Left ventricle myocardium inferior (tissue), 1 donor: ENCODE measurements at regions not wholly inside any gene's neighbourhood (a gene's known extent, or its start where the extent isn't known, plus 50 kb on each side); places are given as distances from the start of the nearest gene placed in this dataset.

Experiments used
- DNase-seq: peaks from one replicate; pipeline ENCODE4 v3.0.0-alpha.2; 2020
- H3K27ac ChIP-seq: fragments of 200-600 bp; replicated peaks from 2 replicates; pipeline ENCODE4 v1.8.0; 2021
- H3K27me3 ChIP-seq: fragments of 200-600 bp; 2 replicates; pipeline ENCODE4 v1.8.0; 2021; ENCODE audit warnings: low read depth
- H3K36me3 ChIP-seq: fragments of 200-600 bp; 2 replicates; pipeline ENCODE4 v1.8.0; 2021
- H3K4me1 ChIP-seq: fragments of 200-600 bp; 2 replicates; pipeline ENCODE4 v1.8.0; 2021
- H3K4me3 ChIP-seq: fragments of 200-600 bp; 2 replicates; pipeline ENCODE4 v1.8.0; 2021; ENCODE audit warnings: mild to moderate bottlenecking, moderate library complexity
- H3K9me3 ChIP-seq: fragments of 200-600 bp; replicated peaks from 2 replicates; pipeline ENCODE4 v1.8.0; 2021
- CTCF ChIP-seq: fragments of 200-600 bp; IDR thresholded peaks from 2 replicates; pipeline ENCODE4 v1.8.0; 2021; ENCODE audit warnings: antibody characterized with exemption, mild to moderate bottlenecking, borderline replicate concordance
- intact Hi-C: fragments of 100-400 bp; cut with micrococcal nuclease; formaldehyde crosslinking; loops from one replicate; pipeline ENCODE4 v1.11.0; 2022
- donor health status: DM: no; HTN: yes; CAD: no; lungs with severe emphysema.

GRCh38 chr10:130786365-130786966, 525.1 kb downstream of the TCERG1L start:
- no peak for DNase-seq
- intact Hi-C loops, result no loop called here
- no peaks in the 10 kb centered on the region for H3K9me3 ChIP-seq
- no peak overlapping the region for H3K27ac ChIP-seq
- H3K36me3 ChIP-seq, result no peaks in the 10 kb centered on the region
- H3K27me3 ChIP-seq, result peaks cover 53% of the 10 kb centered on the region
- no peak for TF ChIP-seq CTCF
- no peak overlapping the region for H3K4me3 ChIP-seq
- no peaks in the 10 kb centered on the region for H3K4me1 ChIP-seq

- Histone ChIP-seq H3K4me3 (no peak overlapping the region), H3K27ac (no peak overlapping the region), H3K27me3 (peaks cover 53% of the 10 kb centered on the region), H3K9me3 (no peaks in the 10 kb centered on the region), H3K36me3 (no peaks in the 10 kb centered on the region), H3K4me1 (no peaks in the 10 kb centered on the region)
- DNase-seq, result no peak
- TF ChIP-seq CTCF, result no peak
- intact Hi-C loops, result no loop called here
Observed at GRCh38 chr10:130787243-130787642, 524.3 kb downstream of the TCERG1L start.

- intact Hi-C loops, result no loop called here
Observed at GRCh38 chr10:130787821-130788220, 523.7 kb downstream of the TCERG1L start.

GRCh38 chr10:130790339-130790738, 521.2 kb downstream of the TCERG1L start:
- no peaks in the 10 kb centered on the region for H3K4me1 ChIP-seq
- H3K4me3 ChIP-seq, result no peak overlapping the region
- H3K36me3 ChIP-seq, result no peaks in the 10 kb centered on the region
- no peak overlapping the region for H3K27ac ChIP-seq
- peaks cover 55% of the 10 kb centered on the region for H3K27me3 ChIP-seq
- no peak for DNase-seq
- intact Hi-C loops, result no loop called here
- no peak for TF ChIP-seq CTCF
- no peaks in the 10 kb centered on the region for H3K9me3 ChIP-seq

More at GRCh38 chr10:130787821-130788220, 523.7 kb downstream of the TCERG1L start:
- Histone ChIP-seq H3K27ac (no peak overlapping the region), H3K4me1 (no peaks in the 10 kb centered on the region), H3K4me3 (no peak overlapping the region), H3K36me3 (no peaks in the 10 kb centered on the region), H3K27me3 (peaks cover 53% of the 10 kb centered on the region), H3K9me3 (no peaks in the 10 kb centered on the region)
- no peak for TF ChIP-seq CTCF
- no peak for DNase-seq

GRCh38 chr10:130792096-130792845, 519.2 kb downstream of the TCERG1L start:
- intact Hi-C loops, result no loop called here
- Histone ChIP-seq H3K4me3 (no peak overlapping the region), H3K9me3 (no peaks in the 10 kb centered on the region), H3K27ac (no peak overlapping the region), H3K36me3 (no peaks in the 10 kb centered on the region), H3K4me1 (no peaks in the 10 kb centered on the region), H3K27me3 (peaks cover 62% of the 10 kb centered on the region)
- no peak for DNase-seq
- no peak for TF ChIP-seq CTCF
